ENCODE measurements at regions not wholly inside any gene's neighbourhood (a gene's known extent, or its start where the extent isn't known, plus 50 kb on each side); places are given as distances from the start of the nearest gene placed in this dataset.
"Not testable (repeated sequence)": the region's sequence is repeated elsewhere in the genome, so short reads cannot be mapped to it uniquely, and the experiment has no call there.

- no peak for TF ChIP-seq CTCF (IDR thresholded peaks at IDR 0.05; ENCODE audit: control insufficient read depth, insufficient read depth, low read depth, low read length, missing control alignments)
- DNase-seq (ENCODE audit: low read depth) = no peak
- no peak overlapping the region for H3K4me3 ChIP-seq (ENCODE audit: control insufficient read depth, low read depth, low read length)
These were observed 370.2 kb downstream of the SFMBT2 start for GRCh38 chr10:7040681-7041080.

GRCh38 chr10:7039859-7040258 lies 371.0 kb downstream of the SFMBT2 start:
- no peak for TF ChIP-seq CTCF (IDR thresholded peaks at IDR 0.05; ENCODE audit: control insufficient read depth, insufficient read depth, low read depth, low read length, missing control alignments)
- DNase-seq (ENCODE audit: low read depth) = no peak
- no peak overlapping the region for H3K4me3 ChIP-seq (ENCODE audit: control insufficient read depth, low read depth, low read length)

GRCh38 chr10:7038416-7038815 lies 372.4 kb downstream of the SFMBT2 start:
- H3K4me3 ChIP-seq (ENCODE audit: control insufficient read depth, low read depth, low read length) = no peak overlapping the region
- DNase-seq (ENCODE audit: low read depth) = no peak
- TF ChIP-seq CTCF (IDR thresholded peaks at IDR 0.05; ENCODE audit: control insufficient read depth, insufficient read depth, low read depth, low read length, missing control alignments) = no peak

DNA sequence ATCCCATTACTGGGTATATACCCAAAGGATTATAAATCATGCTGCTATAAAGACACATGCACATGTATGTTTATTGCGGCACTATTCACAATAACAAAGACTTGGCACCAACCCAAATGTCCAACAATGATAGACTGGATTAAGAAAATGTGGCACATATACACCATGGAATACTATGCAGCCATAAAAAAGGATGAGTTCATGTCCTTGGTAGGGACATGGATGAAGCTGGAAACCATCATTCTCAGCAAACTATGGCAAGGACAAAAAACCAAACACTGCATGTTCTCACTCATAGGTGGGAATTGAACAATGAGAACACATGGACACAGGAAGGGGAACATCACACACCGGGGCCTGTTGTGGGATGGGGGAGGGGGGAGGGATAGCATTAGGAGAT lies 373.4 kb downstream of the SFMBT2 start:
- H3K4me3 ChIP-seq (ENCODE audit: control insufficient read depth, low read depth, low read length); DNase-seq (ENCODE audit: low read depth): not testable (repeated sequence)

- no peak overlapping the region for H3K4me3 ChIP-seq (ENCODE audit: control insufficient read depth, low read depth, low read length)
- no peak for TF ChIP-seq CTCF (IDR thresholded peaks at IDR 0.05; ENCODE audit: control insufficient read depth, insufficient read depth, low read depth, low read length, missing control alignments)
- DNase-seq (ENCODE audit: low read depth) = no peak
These were observed 373.9 kb downstream of the SFMBT2 start for GRCh38 chr10:7036951-7037350.

DNA sequence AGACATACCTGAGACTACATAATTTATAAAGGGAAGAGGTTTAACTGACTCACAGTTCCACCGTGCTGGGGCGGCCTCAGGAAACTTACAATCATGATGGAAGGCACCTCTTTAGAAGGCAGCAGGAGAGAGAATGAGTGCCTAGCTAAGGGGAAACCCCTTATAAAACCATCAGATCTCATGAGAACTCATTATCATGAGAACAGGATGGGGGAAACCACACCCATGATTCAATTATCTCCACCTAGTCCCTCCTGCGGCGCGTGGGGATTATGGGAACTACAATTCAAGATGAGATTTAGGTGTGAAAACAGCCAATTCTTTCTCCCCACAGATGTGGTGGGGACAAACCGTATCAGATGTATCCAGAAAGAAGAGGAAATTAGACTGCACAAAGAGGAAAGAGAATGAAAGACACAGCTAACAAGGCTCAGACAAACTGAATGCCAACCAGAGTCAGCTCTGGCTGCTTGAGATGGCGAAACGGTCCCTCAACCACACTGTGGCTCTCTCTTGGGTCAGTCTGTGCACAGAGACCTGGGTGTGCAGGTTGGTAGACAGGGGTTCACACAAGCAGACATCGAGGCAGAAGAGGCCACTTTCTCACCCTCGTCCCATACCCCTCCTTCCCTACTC lies 375.6 kb downstream of the SFMBT2 start:
- H3K4me3 ChIP-seq (ENCODE audit: control insufficient read depth, low read depth, low read length) = no peak overlapping the region
- DNase-seq (ENCODE audit: low read depth) = no peak
- no peak for TF ChIP-seq CTCF (IDR thresholded peaks at IDR 0.05; ENCODE audit: control insufficient read depth, insufficient read depth, low read depth, low read length, missing control alignments)

GRCh38 chr10:7033031-7033430 lies 377.8 kb downstream of the SFMBT2 start:
- DNase-seq (ENCODE audit: low read depth) = no peak
- H3K4me3 ChIP-seq (ENCODE audit: control insufficient read depth, low read depth, low read length) = no peak overlapping the region
- TF ChIP-seq CTCF (IDR thresholded peaks at IDR 0.05; ENCODE audit: control insufficient read depth, insufficient read depth, low read depth, low read length, missing control alignments) = no peak

Data from AG09309 (cell line).